ENCODE measurements at regions not wholly inside any gene's neighbourhood (a gene's known extent, or its start where the extent isn't known, plus 50 kb on each side); places are given as distances from the start of the nearest gene placed in this dataset.

GRCh38 chr9:119788921-119789320, 419.7 kb upstream of the BRINP1 start:
- TF ChIP-seq, protein P1, sequence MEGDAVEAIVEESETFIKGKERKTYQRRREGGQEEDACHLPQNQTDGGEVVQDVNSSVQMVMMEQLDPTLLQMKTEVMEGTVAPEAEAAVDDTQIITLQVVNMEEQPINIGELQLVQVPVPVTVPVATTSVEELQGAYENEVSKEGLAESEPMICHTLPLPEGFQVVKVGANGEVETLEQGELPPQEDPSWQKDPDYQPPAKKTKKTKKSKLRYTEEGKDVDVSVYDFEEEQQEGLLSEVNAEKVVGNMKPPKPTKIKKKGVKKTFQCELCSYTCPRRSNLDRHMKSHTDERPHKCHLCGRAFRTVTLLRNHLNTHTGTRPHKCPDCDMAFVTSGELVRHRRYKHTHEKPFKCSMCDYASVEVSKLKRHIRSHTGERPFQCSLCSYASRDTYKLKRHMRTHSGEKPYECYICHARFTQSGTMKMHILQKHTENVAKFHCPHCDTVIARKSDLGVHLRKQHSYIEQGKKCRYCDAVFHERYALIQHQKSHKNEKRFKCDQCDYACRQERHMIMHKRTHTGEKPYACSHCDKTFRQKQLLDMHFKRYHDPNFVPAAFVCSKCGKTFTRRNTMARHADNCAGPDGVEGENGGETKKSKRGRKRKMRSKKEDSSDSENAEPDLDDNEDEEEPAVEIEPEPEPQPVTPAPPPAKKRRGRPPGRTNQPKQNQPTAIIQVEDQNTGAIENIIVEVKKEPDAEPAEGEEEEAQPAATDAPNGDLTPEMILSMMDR (IDR thresholded peaks at IDR 0.05): no peak
- no peak for TF ChIP-seq POLR2A (IDR thresholded peaks at IDR 0.05)
